Fibroblast of lung (primary cell): ENCODE measurements at regions not wholly inside any gene's neighbourhood (a gene's known extent, or its start where the extent isn't known, plus 50 kb on each side); places are given as distances from the start of the nearest gene placed in this dataset.

Source experiments
- EZH2 ChIP-seq: IDR thresholded peaks from 2 replicates; pipeline ENCODE4 v1.5.1; 2012; ENCODE audit warnings: low read length, control low read depth, mild to moderate bottlenecking; ENCODE audit errors: missing control alignments
- TF ChIP-seq, protein P1 (sequence below), 2 donors: IDR thresholded peaks in 1 of 2; conservative IDR thresholded peaks in 1 of 2; 1 replicate in 1 of 2; 2 replicates in 1 of 2; pipeline ENCODE4 v1.5.1; 2011 to 2012; ENCODE audit warnings: low read length in 2 of 2, control low read depth in 1 of 2, inconsistent platforms in 1 of 2, low read depth in 1 of 2, mild to moderate bottlenecking in 1 of 2

DNA sequence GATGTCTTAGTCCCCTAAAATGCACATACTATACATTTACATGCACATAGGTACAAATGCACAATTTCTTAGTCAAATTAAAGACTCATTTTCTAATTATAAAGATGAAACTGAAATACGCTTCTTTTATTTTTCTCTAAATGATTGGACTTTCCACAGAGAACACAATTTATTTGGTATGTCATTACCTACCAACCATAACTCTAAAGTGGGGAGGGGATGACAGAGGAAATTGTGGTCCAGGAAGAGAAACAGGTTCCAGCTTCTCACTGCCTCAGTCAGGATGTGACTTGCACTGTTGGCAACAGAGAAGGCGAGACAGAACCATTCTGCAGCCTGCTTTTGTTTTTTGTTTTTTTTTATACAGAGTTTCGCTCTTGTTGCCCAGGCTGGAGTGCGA, 1189.2 kb downstream of the PLA2G4A start:
- TF ChIP-seq, protein P1, sequence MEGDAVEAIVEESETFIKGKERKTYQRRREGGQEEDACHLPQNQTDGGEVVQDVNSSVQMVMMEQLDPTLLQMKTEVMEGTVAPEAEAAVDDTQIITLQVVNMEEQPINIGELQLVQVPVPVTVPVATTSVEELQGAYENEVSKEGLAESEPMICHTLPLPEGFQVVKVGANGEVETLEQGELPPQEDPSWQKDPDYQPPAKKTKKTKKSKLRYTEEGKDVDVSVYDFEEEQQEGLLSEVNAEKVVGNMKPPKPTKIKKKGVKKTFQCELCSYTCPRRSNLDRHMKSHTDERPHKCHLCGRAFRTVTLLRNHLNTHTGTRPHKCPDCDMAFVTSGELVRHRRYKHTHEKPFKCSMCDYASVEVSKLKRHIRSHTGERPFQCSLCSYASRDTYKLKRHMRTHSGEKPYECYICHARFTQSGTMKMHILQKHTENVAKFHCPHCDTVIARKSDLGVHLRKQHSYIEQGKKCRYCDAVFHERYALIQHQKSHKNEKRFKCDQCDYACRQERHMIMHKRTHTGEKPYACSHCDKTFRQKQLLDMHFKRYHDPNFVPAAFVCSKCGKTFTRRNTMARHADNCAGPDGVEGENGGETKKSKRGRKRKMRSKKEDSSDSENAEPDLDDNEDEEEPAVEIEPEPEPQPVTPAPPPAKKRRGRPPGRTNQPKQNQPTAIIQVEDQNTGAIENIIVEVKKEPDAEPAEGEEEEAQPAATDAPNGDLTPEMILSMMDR (conservative IDR thresholded peaks at IDR 0.05 in 1 of 2, IDR thresholded peaks at IDR 0.05 in 1 of 2; ENCODE audit: low read depth in 1 of 2, low read length in 2 of 2), result no peak
- TF ChIP-seq EZH2, result no peak
